PC-9 (cell line): ENCODE measurements at regions not wholly inside any gene's neighbourhood (a gene's known extent, or its start where the extent isn't known, plus 50 kb on each side); places are given as distances from the start of the nearest gene placed in this dataset.

ENCODE experiments used
- EZH2 ChIP-seq: fragments of 200-600 bp; sonication (generic); IDR thresholded peaks from 2 replicates; pipeline ENCODE4 v1.8.0; 2017; ENCODE audit warnings: antibody characterized with exemption, low read depth
- TF ChIP-seq, protein P1 (sequence below): fragments of 200-600 bp; sonication (generic); conservative IDR thresholded peaks from 2 replicates; pipeline ENCODE4 v1.6.1; 2017; ENCODE audit warnings: mixed run types, antibody characterized with exemption, mild to moderate bottlenecking, moderate library complexity

DNA sequence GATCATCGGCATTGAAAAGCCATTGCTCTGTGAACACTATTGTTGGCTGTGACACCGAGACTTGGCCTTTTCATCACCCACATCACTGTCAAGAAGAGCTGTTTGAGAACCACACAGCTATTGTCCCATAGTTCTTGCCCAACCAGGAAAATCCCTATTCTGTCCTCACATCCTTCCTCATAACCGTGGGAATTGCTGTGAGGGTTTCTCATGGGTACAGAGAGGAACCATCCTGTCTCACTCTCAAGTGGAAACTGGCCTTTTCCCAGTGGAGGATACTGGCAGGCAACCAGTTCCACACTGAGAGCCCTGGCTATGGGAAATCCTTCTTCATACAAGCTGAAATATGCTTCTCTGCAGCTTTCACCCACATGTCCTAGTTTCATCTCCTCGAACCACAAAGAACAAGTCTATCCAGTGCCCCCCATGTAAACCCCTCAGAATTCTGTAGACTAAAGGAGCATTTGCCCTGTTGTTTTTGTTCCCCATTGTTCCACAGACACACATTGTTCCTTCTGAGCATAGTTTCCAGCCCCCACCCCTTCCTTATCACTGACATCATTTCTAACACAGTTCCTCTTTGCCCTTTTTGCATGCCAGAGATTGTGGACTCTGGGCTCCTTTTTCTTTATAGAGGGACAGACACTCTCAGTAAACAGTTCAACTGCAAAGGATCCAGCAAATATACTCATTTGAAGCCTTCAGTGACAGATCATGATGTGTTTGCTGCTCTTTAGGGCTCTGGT lies 57.8 kb upstream of the C5orf46 start:
- TF ChIP-seq, protein P1, sequence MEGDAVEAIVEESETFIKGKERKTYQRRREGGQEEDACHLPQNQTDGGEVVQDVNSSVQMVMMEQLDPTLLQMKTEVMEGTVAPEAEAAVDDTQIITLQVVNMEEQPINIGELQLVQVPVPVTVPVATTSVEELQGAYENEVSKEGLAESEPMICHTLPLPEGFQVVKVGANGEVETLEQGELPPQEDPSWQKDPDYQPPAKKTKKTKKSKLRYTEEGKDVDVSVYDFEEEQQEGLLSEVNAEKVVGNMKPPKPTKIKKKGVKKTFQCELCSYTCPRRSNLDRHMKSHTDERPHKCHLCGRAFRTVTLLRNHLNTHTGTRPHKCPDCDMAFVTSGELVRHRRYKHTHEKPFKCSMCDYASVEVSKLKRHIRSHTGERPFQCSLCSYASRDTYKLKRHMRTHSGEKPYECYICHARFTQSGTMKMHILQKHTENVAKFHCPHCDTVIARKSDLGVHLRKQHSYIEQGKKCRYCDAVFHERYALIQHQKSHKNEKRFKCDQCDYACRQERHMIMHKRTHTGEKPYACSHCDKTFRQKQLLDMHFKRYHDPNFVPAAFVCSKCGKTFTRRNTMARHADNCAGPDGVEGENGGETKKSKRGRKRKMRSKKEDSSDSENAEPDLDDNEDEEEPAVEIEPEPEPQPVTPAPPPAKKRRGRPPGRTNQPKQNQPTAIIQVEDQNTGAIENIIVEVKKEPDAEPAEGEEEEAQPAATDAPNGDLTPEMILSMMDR = no peak
- TF ChIP-seq EZH2 = no peak
